ENCODE measurements at regions not wholly inside any gene's neighbourhood (a gene's known extent, or its start where the extent isn't known, plus 50 kb on each side); places are given as distances from the start of the nearest gene placed in this dataset.

DNA sequence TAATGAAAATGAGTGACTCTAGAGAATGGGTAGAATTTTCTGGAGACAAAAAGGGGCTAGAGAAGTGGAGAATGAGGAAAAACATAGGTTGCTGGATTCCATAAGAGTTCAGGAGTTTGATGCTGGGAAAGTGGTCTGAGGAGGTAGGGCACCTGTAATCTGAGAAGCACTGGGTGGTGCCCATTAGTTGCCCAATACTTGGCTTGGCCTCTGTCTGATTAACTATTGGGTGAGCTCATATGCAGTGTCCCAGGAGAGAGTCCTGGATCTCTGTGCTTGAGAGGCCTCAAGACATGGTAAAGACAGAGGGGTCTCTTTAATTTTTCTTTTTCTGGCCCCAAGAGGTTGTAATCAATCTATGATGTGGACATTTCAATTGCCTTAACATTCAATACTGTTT, 390.1 kb downstream of the TDRD3 start:
- H3K4me3 ChIP-seq (ENCODE audit: control insufficient read depth in 1 of 2, extremely low read depth in 1 of 2, low read length in 1 of 2): no peak overlapping the region
- H3K27ac ChIP-seq (ENCODE audit: low read length): no peak overlapping the region
- ATAC-seq (replicated peaks in 1 of 4) (no peak), DNase-seq (no peak)
- H3K27me3 Mint-ChIP-seq: no peaks in the 10 kb centered on the region
- H3K4me1 ChIP-seq (ENCODE audit: control insufficient read depth in 1 of 2, extremely low read depth in 1 of 2, insufficient read depth in 2 of 2, low read length in 2 of 2): no peaks in the 10 kb centered on the region
- POLR2A ChIA-PET: no interaction called here
- no peaks in the 10 kb centered on the region for H3K36me3 ChIP-seq (ENCODE audit: control insufficient read depth in 2 of 2, extremely low read depth in 1 of 2, insufficient read depth in 1 of 2, low read length in 1 of 2)
- no peak overlapping the region for H3K27ac Mint-ChIP-seq
- no peaks in the 10 kb centered on the region for H3K9me3 ChIP-seq
- H3K27me3 ChIP-seq (replicated peaks in 1 of 2; ENCODE audit: control insufficient read depth in 2 of 2, extremely low read depth in 1 of 2, insufficient read depth in 2 of 2, low read length in 1 of 2): no peaks in the 10 kb centered on the region
- no peaks in the 10 kb centered on the region for H3K36me3 Mint-ChIP-seq
- H3K9me3 Mint-ChIP-seq: peaks cover 0 to 3% (median 0%) of the 10 kb centered on the region in 3 donors
- CTCF ChIA-PET: no interaction called here
- no peak overlapping the region for H3K4me3 Mint-ChIP-seq
- H3K4me1 Mint-ChIP-seq: no peaks in the 10 kb centered on the region

GRCh38 chr13:60772726-60773125, 375.7 kb downstream of the TDRD3 start:
- no peaks in the 10 kb centered on the region for H3K27me3 Mint-ChIP-seq
- no peak overlapping the region for H3K4me3 ChIP-seq (ENCODE audit: control insufficient read depth in 1 of 2, extremely low read depth in 1 of 2, low read length in 1 of 2)
- H3K36me3 Mint-ChIP-seq: no peaks in the 10 kb centered on the region
- H3K9me3 Mint-ChIP-seq: peaks cover 0 to 15% (median 9%) of the 10 kb centered on the region in 3 donors
- no peaks in the 10 kb centered on the region for H3K4me1 ChIP-seq (ENCODE audit: control insufficient read depth in 1 of 2, extremely low read depth in 1 of 2, insufficient read depth in 2 of 2, low read length in 2 of 2)
- no peak for ATAC-seq (replicated peaks in 1 of 4)
- ChIA-PET CTCF (no interaction called here), POLR2A (no interaction called here)
- no peak for DNase-seq
- no peak overlapping the region for H3K27ac ChIP-seq (ENCODE audit: low read length)
- no peaks in the 10 kb centered on the region for H3K4me1 Mint-ChIP-seq
- no peaks in the 10 kb centered on the region for H3K27me3 ChIP-seq (replicated peaks in 1 of 2; ENCODE audit: control insufficient read depth in 2 of 2, extremely low read depth in 1 of 2, insufficient read depth in 2 of 2, low read length in 1 of 2)
- H3K4me3 Mint-ChIP-seq: no peak overlapping the region
- no peak overlapping the region for H3K27ac Mint-ChIP-seq
- H3K9me3 ChIP-seq: no peaks in the 10 kb centered on the region
- H3K36me3 ChIP-seq (ENCODE audit: control insufficient read depth in 2 of 2, extremely low read depth in 1 of 2, insufficient read depth in 1 of 2, low read length in 1 of 2): no peaks in the 10 kb centered on the region

DNA sequence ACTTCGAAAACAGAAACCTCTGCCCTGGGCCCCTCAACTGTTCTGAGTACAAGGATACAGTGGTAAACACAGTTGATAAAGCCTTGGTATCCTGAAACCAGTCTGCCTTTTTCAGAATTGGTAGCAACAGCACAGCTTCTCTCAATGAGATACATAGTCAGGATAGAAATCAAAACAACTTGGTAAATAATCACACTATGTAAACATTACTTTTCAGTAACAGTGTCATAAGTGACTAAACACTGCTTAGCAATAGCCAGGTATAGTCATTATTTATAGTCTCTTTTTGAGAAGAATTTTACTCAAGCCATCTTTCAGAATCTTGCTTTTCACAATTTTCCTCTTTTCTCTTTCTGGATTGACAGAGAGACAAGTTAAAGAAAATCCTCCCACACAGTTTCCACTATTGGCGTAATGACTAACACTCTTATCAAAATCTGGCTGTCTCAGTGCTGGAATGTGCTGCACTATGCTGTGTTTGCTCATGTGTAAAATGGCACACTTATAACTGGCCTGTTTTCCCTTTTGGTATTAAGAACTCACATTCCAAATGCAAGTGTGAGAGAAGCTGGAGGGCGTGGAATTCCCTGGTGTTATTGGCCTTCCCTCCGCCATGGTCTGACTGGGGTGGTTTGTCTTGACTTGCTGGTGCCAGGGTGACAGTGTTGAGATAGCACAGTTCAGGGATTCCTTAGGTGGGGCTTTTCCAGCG, 368.8 kb downstream of the TDRD3 start:
- H3K4me3 ChIP-seq (ENCODE audit: control insufficient read depth in 1 of 2, extremely low read depth in 1 of 2, low read length in 1 of 2): no peak overlapping the region
- no peak for ATAC-seq (replicated peaks in 1 of 4)
- Mint-ChIP-seq H3K27ac (no peak overlapping the region), H3K4me1 (no peaks in the 10 kb centered on the region), H3K9me3 (peaks cover 9 to 25% (median 17%) of the 10 kb centered on the region in 3 donors), H3K36me3 (no peaks in the 10 kb centered on the region), H3K4me3 (no peak overlapping the region), H3K27me3 (no peaks in the 10 kb centered on the region)
- ChIA-PET CTCF (interaction anchor here in 1 of 2 donors (0.6 kb wide), 1 partner anchor 482 kb away, joined by 3 read pairs; no protein-coding TSS in a partner anchor), POLR2A (no interaction called here)
- no peaks in the 10 kb centered on the region for H3K4me1 ChIP-seq (ENCODE audit: control insufficient read depth in 1 of 2, extremely low read depth in 1 of 2, insufficient read depth in 2 of 2, low read length in 2 of 2)
- no peaks in the 10 kb centered on the region for H3K9me3 ChIP-seq
- H3K27ac ChIP-seq (ENCODE audit: low read length): no peak overlapping the region
- 66% methylated on average over 3 of the region's 5 CpGs for WGBS (ENCODE audit: insufficient coverage)
- H3K36me3 ChIP-seq (ENCODE audit: control insufficient read depth in 2 of 2, extremely low read depth in 1 of 2, insufficient read depth in 1 of 2, low read length in 1 of 2): no peaks in the 10 kb centered on the region
- DNase-seq: no peak
- no peaks in the 10 kb centered on the region for H3K27me3 ChIP-seq (replicated peaks in 1 of 2; ENCODE audit: control insufficient read depth in 2 of 2, extremely low read depth in 1 of 2, insufficient read depth in 2 of 2, low read length in 1 of 2)

DNA sequence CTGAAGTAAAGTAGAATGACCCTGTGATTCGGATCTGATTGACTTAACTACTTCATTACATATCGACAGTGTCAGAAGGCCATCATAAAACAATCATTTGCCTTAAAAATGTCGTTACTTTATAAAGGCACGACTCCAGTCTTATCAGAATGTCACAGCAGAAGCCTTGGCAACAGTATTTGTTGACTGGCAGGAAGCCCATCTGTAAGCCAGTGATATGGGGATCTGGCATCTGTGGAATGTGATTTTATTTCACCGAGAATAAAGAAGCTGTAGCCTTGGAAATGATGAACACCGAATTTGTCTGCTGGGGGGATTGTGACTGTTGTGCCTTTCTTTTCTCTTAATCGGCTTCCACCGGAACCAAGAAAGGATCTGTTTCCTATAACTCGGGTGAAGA, 362.5 kb downstream of the TDRD3 start:
- CTCF ChIA-PET: no interaction called here
- H3K36me3 ChIP-seq (ENCODE audit: control insufficient read depth in 2 of 2, extremely low read depth in 1 of 2, insufficient read depth in 1 of 2, low read length in 1 of 2): no peaks in the 10 kb centered on the region
- Mint-ChIP-seq H3K9me3 (peaks cover 5 to 15% (median 14%) of the 10 kb centered on the region in 3 donors), H3K36me3 (no peaks in the 10 kb centered on the region), H3K27ac (no peak overlapping the region), H3K4me1 (no peaks in the 10 kb centered on the region), H3K4me3 (no peak overlapping the region), H3K27me3 (no peaks in the 10 kb centered on the region)
- 8% methylated on average over 3 of the region's 9 CpGs for WGBS (ENCODE audit: insufficient coverage)
- H3K27me3 ChIP-seq (replicated peaks in 1 of 2; ENCODE audit: control insufficient read depth in 2 of 2, extremely low read depth in 1 of 2, insufficient read depth in 2 of 2, low read length in 1 of 2): no peaks in the 10 kb centered on the region
- ATAC-seq (replicated peaks in 1 of 4) (no peak), DNase-seq (no peak)
- no peaks in the 10 kb centered on the region for H3K9me3 ChIP-seq
- H3K27ac ChIP-seq (ENCODE audit: low read length): no peak overlapping the region
- H3K4me1 ChIP-seq (ENCODE audit: control insufficient read depth in 1 of 2, extremely low read depth in 1 of 2, insufficient read depth in 2 of 2, low read length in 2 of 2): no peaks in the 10 kb centered on the region
- POLR2A ChIA-PET: no interaction called here
- H3K4me3 ChIP-seq (ENCODE audit: control insufficient read depth in 1 of 2, extremely low read depth in 1 of 2, low read length in 1 of 2): no peak overlapping the region

- DNase-seq (no peak), ATAC-seq (replicated peaks in 1 of 4) (no peak)
- H3K36me3 ChIP-seq (ENCODE audit: control insufficient read depth in 2 of 2, extremely low read depth in 1 of 2, insufficient read depth in 1 of 2, low read length in 1 of 2): no peaks in the 10 kb centered on the region
- H3K27ac ChIP-seq (ENCODE audit: low read length): no peak overlapping the region
- no peak overlapping the region for H3K4me3 ChIP-seq (ENCODE audit: control insufficient read depth in 1 of 2, extremely low read depth in 1 of 2, low read length in 1 of 2)
- ChIA-PET POLR2A (no interaction called here), CTCF (no interaction called here)
- no peaks in the 10 kb centered on the region for H3K36me3 Mint-ChIP-seq
- H3K27me3 Mint-ChIP-seq: no peaks in the 10 kb centered on the region
- no peak overlapping the region for H3K4me3 Mint-ChIP-seq
- H3K27ac Mint-ChIP-seq: no peak overlapping the region
- peaks cover 8 to 13% (median 11%) of the 10 kb centered on the region in 3 donors for H3K9me3 Mint-ChIP-seq
- no peaks in the 10 kb centered on the region for H3K9me3 ChIP-seq
- WGBS (ENCODE audit: insufficient coverage): no CpG with 5 or more reads among the region's 1 CpG
- no peaks in the 10 kb centered on the region for H3K4me1 Mint-ChIP-seq
- no peaks in the 10 kb centered on the region for H3K4me1 ChIP-seq (ENCODE audit: control insufficient read depth in 1 of 2, extremely low read depth in 1 of 2, insufficient read depth in 2 of 2, low read length in 2 of 2)
- H3K27me3 ChIP-seq (replicated peaks in 1 of 2; ENCODE audit: control insufficient read depth in 2 of 2, extremely low read depth in 1 of 2, insufficient read depth in 2 of 2, low read length in 1 of 2): no peaks in the 10 kb centered on the region
Measured at GRCh38 chr13:60758637-60759036, 361.6 kb downstream of the TDRD3 start.

GRCh38 chr13:60757501-60758215, 360.6 kb downstream of the TDRD3 start:
- H3K9me3 Mint-ChIP-seq: peaks cover 3 to 11% (median 6%) of the 10 kb centered on the region in 3 donors
- ATAC-seq (replicated peaks in 1 of 4) (no peak), DNase-seq (no peak)
- WGBS (ENCODE audit: insufficient coverage): 89% methylated on average over 4 of the region's 7 CpGs
- no peaks in the 10 kb centered on the region for H3K27me3 ChIP-seq (replicated peaks in 1 of 2; ENCODE audit: control insufficient read depth in 2 of 2, extremely low read depth in 1 of 2, insufficient read depth in 2 of 2, low read length in 1 of 2)
- CTCF ChIA-PET: no interaction called here
- no peaks in the 10 kb centered on the region for H3K4me1 ChIP-seq (ENCODE audit: control insufficient read depth in 1 of 2, extremely low read depth in 1 of 2, insufficient read depth in 2 of 2, low read length in 2 of 2)
- no peaks in the 10 kb centered on the region for H3K27me3 Mint-ChIP-seq
- POLR2A ChIA-PET: no interaction called here
- H3K27ac Mint-ChIP-seq: no peak overlapping the region
- no peaks in the 10 kb centered on the region for H3K36me3 ChIP-seq (ENCODE audit: control insufficient read depth in 2 of 2, extremely low read depth in 1 of 2, insufficient read depth in 1 of 2, low read length in 1 of 2)
- no peak overlapping the region for H3K4me3 Mint-ChIP-seq
- H3K27ac ChIP-seq (ENCODE audit: low read length): no peak overlapping the region
- no peaks in the 10 kb centered on the region for H3K9me3 ChIP-seq
- no peaks in the 10 kb centered on the region for H3K36me3 Mint-ChIP-seq
- H3K4me1 Mint-ChIP-seq: no peaks in the 10 kb centered on the region
- H3K4me3 ChIP-seq (ENCODE audit: control insufficient read depth in 1 of 2, extremely low read depth in 1 of 2, low read length in 1 of 2): no peak overlapping the region
